ENCODE measurements at regions not wholly inside any gene's neighbourhood (a gene's known extent, or its start where the extent isn't known, plus 50 kb on each side); places are given as distances from the start of the nearest gene placed in this dataset.

DNA sequence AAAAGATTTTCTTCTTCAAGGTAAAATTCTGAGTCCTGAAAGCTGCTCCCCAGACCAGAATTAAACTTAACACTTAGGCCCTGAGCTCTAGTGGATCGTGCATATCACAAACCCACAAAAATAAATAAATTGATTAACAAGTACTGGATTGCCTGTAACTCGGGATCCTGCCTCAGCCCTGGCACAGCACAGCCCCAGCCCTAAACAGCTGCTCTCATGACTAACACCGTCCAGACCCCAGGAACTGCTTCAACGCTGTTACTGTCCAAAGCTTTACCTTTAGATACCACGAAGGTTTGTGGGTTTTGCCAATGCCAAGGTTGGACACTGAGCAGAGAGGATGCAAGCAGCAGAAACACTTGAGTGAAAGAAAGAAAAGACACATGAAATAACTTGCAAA, 172.5 kb downstream of the COPRS start:
- H3K4me3 Mint-ChIP-seq, result no peak overlapping the region
- no peaks in the 10 kb centered on the region for H3K4me1 Mint-ChIP-seq (ENCODE audit: low read depth)
- H3K27ac ChIP-seq (ENCODE audit: low read depth in 1 of 2, low read length in 2 of 2), result no peak overlapping the region
- ATAC-seq (ENCODE audit: poor library complexity) (no peak), DNase-seq (no peak)
- H3K36me3 ChIP-seq (ENCODE audit: insufficient read depth, low read length), result no peaks in the 10 kb centered on the region
- no peaks in the 10 kb centered on the region for H3K9me3 ChIP-seq (ENCODE audit: control insufficient read depth in 1 of 2, insufficient read depth in 1 of 2, low read length in 2 of 2)
- H3K27ac Mint-ChIP-seq, result no peak overlapping the region
- ChIA-PET POLR2A (no interaction called here), CTCF (no interaction called here)
- no peaks in the 10 kb centered on the region for H3K4me1 ChIP-seq (ENCODE audit: insufficient read depth, low read length)
- TF ChIP-seq, protein P1, sequence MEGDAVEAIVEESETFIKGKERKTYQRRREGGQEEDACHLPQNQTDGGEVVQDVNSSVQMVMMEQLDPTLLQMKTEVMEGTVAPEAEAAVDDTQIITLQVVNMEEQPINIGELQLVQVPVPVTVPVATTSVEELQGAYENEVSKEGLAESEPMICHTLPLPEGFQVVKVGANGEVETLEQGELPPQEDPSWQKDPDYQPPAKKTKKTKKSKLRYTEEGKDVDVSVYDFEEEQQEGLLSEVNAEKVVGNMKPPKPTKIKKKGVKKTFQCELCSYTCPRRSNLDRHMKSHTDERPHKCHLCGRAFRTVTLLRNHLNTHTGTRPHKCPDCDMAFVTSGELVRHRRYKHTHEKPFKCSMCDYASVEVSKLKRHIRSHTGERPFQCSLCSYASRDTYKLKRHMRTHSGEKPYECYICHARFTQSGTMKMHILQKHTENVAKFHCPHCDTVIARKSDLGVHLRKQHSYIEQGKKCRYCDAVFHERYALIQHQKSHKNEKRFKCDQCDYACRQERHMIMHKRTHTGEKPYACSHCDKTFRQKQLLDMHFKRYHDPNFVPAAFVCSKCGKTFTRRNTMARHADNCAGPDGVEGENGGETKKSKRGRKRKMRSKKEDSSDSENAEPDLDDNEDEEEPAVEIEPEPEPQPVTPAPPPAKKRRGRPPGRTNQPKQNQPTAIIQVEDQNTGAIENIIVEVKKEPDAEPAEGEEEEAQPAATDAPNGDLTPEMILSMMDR (IDR thresholded peaks at IDR 0.05), result no peak
- H3K4me3 ChIP-seq (ENCODE audit: low read length), result no peak overlapping the region
- H3K36me3 Mint-ChIP-seq (ENCODE audit: low read depth), result no peaks in the 10 kb centered on the region
- no peaks in the 10 kb centered on the region for H3K9me3 Mint-ChIP-seq
- H3K27me3 Mint-ChIP-seq, result peaks cover 17% of the 10 kb centered on the region
- intact Hi-C loops (cut with DNase I, micrococcal nuclease), result no loop called here
- peaks cover 2 to 8% of the 10 kb centered on the region in 2 experiments for H3K27me3 ChIP-seq (ENCODE audit: control insufficient read depth in 1 of 2, insufficient read depth in 2 of 2, low read length in 2 of 2)

DNA sequence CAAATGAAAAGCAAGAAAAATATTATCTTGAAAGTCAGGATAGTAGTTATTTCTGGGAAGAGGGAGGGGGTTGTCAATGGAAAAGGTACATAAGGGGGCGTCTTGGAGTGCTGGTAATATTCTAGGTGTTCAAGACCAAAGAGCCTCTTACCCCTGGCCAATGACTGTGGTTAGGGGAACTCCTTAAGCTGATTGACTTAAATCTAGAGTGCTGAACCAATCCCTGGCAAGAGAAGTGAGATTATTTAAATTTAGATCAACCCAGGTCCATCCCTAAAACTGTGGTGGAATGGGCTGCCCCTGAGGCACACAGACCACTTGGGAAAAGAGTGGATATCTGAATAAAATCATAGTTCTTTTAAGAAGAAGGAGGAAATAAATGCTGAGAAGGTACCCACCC, 174.1 kb downstream of the COPRS start:
- Histone ChIP-seq H3K4me3 (ENCODE audit: low read length) (no peak overlapping the region), H3K27ac (ENCODE audit: low read depth in 1 of 2, low read length in 2 of 2) (no peak overlapping the region), H3K27me3 (ENCODE audit: control insufficient read depth in 1 of 2, insufficient read depth in 2 of 2, low read length in 2 of 2) (peaks cover 2 to 15% of the 10 kb centered on the region in 2 experiments), H3K4me1 (ENCODE audit: insufficient read depth, low read length) (no peaks in the 10 kb centered on the region), H3K9me3 (ENCODE audit: control insufficient read depth in 1 of 2, insufficient read depth in 1 of 2, low read length in 2 of 2) (no peaks in the 10 kb centered on the region), H3K36me3 (ENCODE audit: insufficient read depth, low read length) (no peaks in the 10 kb centered on the region)
- H3K4me1 Mint-ChIP-seq (ENCODE audit: low read depth), result no peaks in the 10 kb centered on the region
- ChIA-PET POLR2A (no interaction called here), CTCF (no interaction called here)
- TF ChIP-seq, protein P1 (IDR thresholded peaks at IDR 0.05), result no peak
- ATAC-seq (ENCODE audit: poor library complexity) (no peak), DNase-seq (no peak)
- no peak overlapping the region for H3K4me3 Mint-ChIP-seq
- H3K27me3 Mint-ChIP-seq, result peaks cover 25% of the 10 kb centered on the region
- intact Hi-C loops (cut with DNase I, micrococcal nuclease), result no loop called here
- no peak overlapping the region for H3K27ac Mint-ChIP-seq
- H3K9me3 Mint-ChIP-seq, result no peaks in the 10 kb centered on the region
- no peaks in the 10 kb centered on the region for H3K36me3 Mint-ChIP-seq (ENCODE audit: low read depth)

DNA sequence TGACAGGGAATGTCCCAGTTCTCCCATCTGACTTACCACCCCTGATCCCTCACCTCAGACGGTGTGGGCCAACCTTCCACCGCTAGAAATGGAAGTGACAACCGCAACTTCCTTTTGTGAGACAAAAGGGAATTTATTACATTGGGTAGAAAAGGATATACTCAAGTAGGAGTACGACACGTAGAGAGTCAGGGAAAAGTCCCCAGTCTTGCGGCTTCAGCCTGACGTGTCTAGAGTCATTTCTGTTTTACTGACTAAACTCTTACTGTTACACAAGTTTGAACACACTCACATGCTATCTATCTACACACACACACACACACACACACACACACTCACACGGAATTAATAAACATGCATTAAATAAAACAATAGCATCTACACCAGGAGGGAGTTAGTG, 178.9 kb downstream of the COPRS start:
- intact Hi-C loops (cut with DNase I, micrococcal nuclease), result no loop called here

More for the DNA sequence above, 178.9 kb downstream of the COPRS start:
- Mint-ChIP-seq H3K9me3 (no peaks in the 10 kb centered on the region), H3K4me3 (no peak overlapping the region), H3K27me3 (peaks cover 55% of the 10 kb centered on the region), H3K27ac (no peak overlapping the region), H3K4me1 (ENCODE audit: low read depth) (no peaks in the 10 kb centered on the region), H3K36me3 (ENCODE audit: low read depth) (no peaks in the 10 kb centered on the region)
- no peak overlapping the region for H3K27ac ChIP-seq (ENCODE audit: low read depth in 1 of 2, low read length in 2 of 2)
- no peak overlapping the region for H3K4me3 ChIP-seq (ENCODE audit: low read length)
- H3K4me1 ChIP-seq (ENCODE audit: insufficient read depth, low read length), result no peaks in the 10 kb centered on the region
- no peaks in the 10 kb centered on the region for H3K9me3 ChIP-seq (ENCODE audit: control insufficient read depth in 1 of 2, insufficient read depth in 1 of 2, low read length in 2 of 2)
- CTCF ChIA-PET, result no interaction called here
- TF ChIP-seq, protein P1 (IDR thresholded peaks at IDR 0.05), result no peak
- DNase-seq (peak in 3 of 14 experiments; percentile 4 to 70 (median 60)), ATAC-seq (ENCODE audit: poor library complexity) (no peak)
- H3K27me3 ChIP-seq (ENCODE audit: control insufficient read depth in 1 of 2, insufficient read depth in 2 of 2, low read length in 2 of 2), result peaks cover 7 to 26% of the 10 kb centered on the region in 2 experiments
- H3K36me3 ChIP-seq (ENCODE audit: insufficient read depth, low read length), result no peaks in the 10 kb centered on the region
- POLR2A ChIA-PET, result no interaction called here

All from CD4-positive, alpha-beta T cell (primary cell).